ENCODE measurements at regions not wholly inside any gene's neighbourhood (a gene's known extent, or its start where the extent isn't known, plus 50 kb on each side); places are given as distances from the start of the nearest gene placed in this dataset.

- TF ChIP-seq CSRNP2 (CRISPR knock-in tag; conservative IDR thresholded peaks at IDR 0.05; ENCODE audit: low read depth) (no peak), ATRX (CRISPR knock-in tag; IDR thresholded peaks at IDR 0.05; ENCODE audit: borderline replicate concordance) (no peak), KDM3A (CRISPR knock-in tag; IDR thresholded peaks at IDR 0.05; ENCODE audit: low read depth) (no peak), NR2F6 (IDR thresholded peaks at IDR 0.05) (no peak), NR2F6 (CRISPR knock-in tag; IDR thresholded peaks at IDR 0.05) (no peak), FOXC1 (CRISPR knock-in tag; IDR thresholded peaks at IDR 0.05; ENCODE audit: borderline replicate concordance) (no peak), PBX3 (CRISPR knock-in tag; IDR thresholded peaks at IDR 0.05; ENCODE audit: borderline replicate concordance) (no peak), ZNF564 (CRISPR knock-in tag; IDR thresholded peaks at IDR 0.05) (no peak), MTERF4 (CRISPR knock-in tag; IDR thresholded peaks at IDR 0.05) (no peak), TRIM22 (IDR thresholded peaks at IDR 0.05) (no peak), ZNF768 (CRISPR knock-in tag; IDR thresholded peaks at IDR 0.05) (no peak)
Measured at GRCh38 chr12:123041042-123041531, 60.6 kb downstream of the ARL6IP4 start (continued).

All from HepG2 (cell line).